Activated T-cell treated with anti-CD3 and anti-CD28 coated beads, Interleukin-2, amount 50 U/mL, for 24 hours (primary cell): ENCODE measurements at regions not wholly inside any gene's neighbourhood (a gene's known extent, or its start where the extent isn't known, plus 50 kb on each side); places are given as distances from the start of the nearest gene placed in this dataset.

Experiments used
- DNase-seq: peaks from one replicate; pipeline ENCODE4 v3.0.0-alpha.2; 2020
- H3K27ac Mint-ChIP-seq: 2 replicates; pipeline ENCODE4 v1.8.0; 2020; ENCODE audit warnings: mild to moderate bottlenecking, mixed read lengths
- H3K27me3 Mint-ChIP-seq: 2 replicates; pipeline ENCODE4 v1.8.0; 2020; ENCODE audit warnings: mixed read lengths
- H3K36me3 Mint-ChIP-seq: 2 replicates; pipeline ENCODE4 v1.8.0; 2020; ENCODE audit warnings: low read depth, mixed read lengths
- H3K4me1 Mint-ChIP-seq: 2 replicates; pipeline ENCODE4 v1.8.0; 2020; ENCODE audit warnings: low read depth, mixed read lengths
- H3K4me3 Mint-ChIP-seq: 2 replicates; pipeline ENCODE4 v1.8.0; 2020; ENCODE audit warnings: mild to moderate bottlenecking, moderate library complexity, mixed read lengths
- H3K9me3 Mint-ChIP-seq: 2 replicates; pipeline ENCODE4 v1.8.0; 2020; ENCODE audit warnings: mixed read lengths

DNA sequence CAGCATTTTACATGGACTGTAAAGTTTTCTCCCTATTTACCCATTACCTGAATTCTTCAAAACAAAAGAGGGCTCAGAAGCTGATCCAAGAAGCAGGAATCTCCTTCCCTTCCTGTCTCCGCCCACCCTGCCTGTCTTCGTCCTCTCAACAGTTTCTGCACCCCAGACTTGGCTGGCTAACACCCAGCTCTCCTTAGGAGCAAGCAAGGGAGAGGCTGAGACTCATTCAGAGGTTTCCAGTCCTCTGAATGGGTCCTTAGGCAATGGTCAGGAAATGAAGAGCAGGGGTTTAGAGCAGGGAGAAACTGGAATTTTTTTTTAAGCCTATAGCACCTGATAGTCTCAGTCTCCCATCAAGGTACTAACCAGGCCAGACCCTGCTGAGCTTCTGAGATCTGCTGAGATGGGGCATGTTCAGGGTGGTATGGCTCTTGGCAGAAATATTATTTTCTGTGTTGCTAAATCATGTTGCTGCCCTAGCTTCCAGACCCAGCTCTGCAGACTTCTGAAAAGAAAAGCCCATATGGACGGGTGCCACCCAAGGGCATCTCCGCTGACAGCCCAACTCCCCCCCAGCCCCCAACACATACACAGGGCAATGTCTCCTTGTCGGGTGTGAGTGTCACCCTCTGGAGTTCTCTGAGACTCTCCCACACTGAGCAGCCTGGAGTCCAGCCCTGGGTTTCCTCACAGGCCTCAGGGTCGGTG lies 74.6 kb upstream of the CD93 start:
- Mint-ChIP-seq H3K27me3 (no peaks in the 10 kb centered on the region), H3K4me3 (no peak overlapping the region), H3K27ac (no peak overlapping the region), H3K9me3 (no peaks in the 10 kb centered on the region), H3K4me1 (peaks cover 9% of the 10 kb centered on the region), H3K36me3 (no peaks in the 10 kb centered on the region)
- DNase-seq, result no peak

DNA sequence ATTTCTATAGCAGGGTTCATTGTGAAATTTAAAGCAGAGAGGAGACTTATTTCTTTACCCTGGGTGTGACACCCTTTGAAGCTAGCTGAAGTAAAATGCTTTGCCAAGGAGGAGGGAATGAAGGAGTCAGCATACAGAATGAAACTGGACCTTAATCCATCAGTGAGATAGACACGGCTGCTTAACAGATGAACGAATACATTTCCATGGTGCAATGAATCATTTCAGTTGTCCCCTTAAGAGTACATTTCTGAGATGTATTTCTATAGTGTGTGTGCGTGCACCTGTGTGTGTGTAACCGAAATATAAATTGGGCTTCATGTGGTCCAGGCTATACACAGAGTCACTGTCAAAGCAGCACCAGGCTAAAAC lies 73.8 kb upstream of the CD93 start:
- Mint-ChIP-seq H3K27ac (no peak overlapping the region), H3K9me3 (no peaks in the 10 kb centered on the region), H3K4me3 (no peak overlapping the region), H3K36me3 (no peaks in the 10 kb centered on the region), H3K4me1 (peaks cover 9% of the 10 kb centered on the region), H3K27me3 (no peaks in the 10 kb centered on the region)
- no peak for DNase-seq

DNA sequence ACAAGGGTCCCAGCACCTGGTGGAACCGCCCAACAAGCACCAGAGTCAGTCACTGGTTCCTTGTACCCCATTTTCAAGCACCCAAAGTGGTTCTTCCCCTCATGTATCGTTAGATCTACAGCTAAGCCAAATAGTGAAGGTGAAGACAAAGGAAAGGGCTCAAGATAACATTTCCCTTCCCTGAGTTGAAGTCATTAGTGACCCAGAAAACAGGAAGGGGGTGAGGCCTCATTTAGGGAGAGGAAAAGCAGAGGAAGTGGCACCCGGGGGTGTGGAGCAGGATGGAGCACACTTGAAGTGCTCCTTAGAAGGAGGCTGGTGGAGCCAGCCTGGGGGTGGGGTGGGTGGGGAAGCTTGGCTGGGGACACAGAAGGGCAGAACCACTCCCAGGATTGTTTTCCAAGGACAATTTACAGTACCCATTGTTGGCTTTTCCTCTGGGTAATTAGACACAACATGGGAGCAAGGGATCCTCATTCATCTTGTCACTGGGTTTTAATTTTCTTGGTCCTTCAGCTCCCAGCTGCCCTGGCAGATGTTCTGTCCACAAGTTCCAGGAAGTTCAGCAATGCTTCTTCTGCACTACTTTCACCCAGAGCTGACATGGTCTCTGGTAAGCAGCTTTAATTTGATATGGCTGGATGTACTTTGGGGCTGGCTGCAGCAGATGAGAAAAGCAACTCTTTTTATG lies 73.3 kb upstream of the CD93 start:
- no peak for DNase-seq
- Mint-ChIP-seq H3K27ac (no peak overlapping the region), H3K4me3 (no peak overlapping the region)

DNA sequence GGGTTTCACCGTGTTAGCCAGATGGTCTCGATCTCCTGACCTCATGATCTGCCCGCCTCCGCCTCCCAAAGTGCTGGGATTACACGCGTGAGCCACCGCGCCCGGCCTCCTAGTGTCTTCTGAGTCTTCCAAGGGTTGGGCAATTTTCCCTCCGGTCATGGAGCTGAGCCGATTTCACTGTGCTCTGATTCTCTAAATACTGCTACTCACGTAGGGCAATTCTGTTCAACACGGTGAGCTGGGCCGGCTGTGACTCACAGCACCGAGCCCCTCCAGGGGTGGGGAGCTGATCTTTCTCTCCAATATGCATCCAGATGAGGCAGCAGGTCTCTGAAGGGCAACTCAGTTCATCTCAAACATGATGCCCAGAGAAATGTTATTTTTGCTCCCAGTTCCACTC lies 71.6 kb upstream of the CD93 start:
- no peaks in the 10 kb centered on the region for H3K9me3 Mint-ChIP-seq
- H3K4me1 Mint-ChIP-seq, result peaks cover 9% of the 10 kb centered on the region
- H3K4me3 Mint-ChIP-seq, result no peak overlapping the region
- DNase-seq, result no peak
- H3K27ac Mint-ChIP-seq, result no peak overlapping the region
- H3K36me3 Mint-ChIP-seq, result no peaks in the 10 kb centered on the region
- H3K27me3 Mint-ChIP-seq, result no peaks in the 10 kb centered on the region

More for the DNA sequence above, 73.3 kb upstream of the CD93 start:
- Mint-ChIP-seq H3K9me3 (no peaks in the 10 kb centered on the region), H3K4me1 (peaks cover 9% of the 10 kb centered on the region), H3K36me3 (no peaks in the 10 kb centered on the region), H3K27me3 (no peaks in the 10 kb centered on the region)

DNA sequence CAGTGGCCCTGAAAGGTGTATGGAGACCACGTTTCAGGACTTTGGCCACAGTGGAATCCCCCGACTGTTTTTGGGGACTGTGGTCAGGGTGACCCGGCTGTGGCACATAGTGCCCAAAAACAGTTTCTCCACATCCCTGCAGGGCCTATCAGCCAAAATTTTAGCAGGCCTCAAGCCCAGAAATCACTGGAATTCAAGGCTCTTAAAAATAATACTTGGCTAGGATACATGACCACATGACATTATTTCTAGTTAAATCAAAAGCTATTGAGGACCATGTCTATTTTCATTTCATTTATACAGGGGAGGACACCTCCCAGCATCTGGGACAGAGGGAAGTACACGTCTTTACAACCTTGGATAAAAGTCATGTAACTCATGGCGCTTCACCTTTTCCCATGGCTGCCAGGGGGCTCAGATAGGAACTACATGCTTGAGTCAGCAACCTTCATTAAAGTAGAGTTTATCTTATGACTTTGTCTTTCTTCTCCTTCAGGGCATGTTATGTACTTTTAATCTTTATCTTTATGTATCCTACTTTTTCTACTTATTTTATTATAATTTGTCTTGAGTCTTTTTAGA lies 70.8 kb upstream of the CD93 start:
- Mint-ChIP-seq H3K36me3 (no peaks in the 10 kb centered on the region), H3K9me3 (no peaks in the 10 kb centered on the region), H3K27me3 (no peaks in the 10 kb centered on the region), H3K4me3 (no peak overlapping the region), H3K4me1 (peaks cover 9% of the 10 kb centered on the region), H3K27ac (no peak overlapping the region)
- DNase-seq, result no peak

DNA sequence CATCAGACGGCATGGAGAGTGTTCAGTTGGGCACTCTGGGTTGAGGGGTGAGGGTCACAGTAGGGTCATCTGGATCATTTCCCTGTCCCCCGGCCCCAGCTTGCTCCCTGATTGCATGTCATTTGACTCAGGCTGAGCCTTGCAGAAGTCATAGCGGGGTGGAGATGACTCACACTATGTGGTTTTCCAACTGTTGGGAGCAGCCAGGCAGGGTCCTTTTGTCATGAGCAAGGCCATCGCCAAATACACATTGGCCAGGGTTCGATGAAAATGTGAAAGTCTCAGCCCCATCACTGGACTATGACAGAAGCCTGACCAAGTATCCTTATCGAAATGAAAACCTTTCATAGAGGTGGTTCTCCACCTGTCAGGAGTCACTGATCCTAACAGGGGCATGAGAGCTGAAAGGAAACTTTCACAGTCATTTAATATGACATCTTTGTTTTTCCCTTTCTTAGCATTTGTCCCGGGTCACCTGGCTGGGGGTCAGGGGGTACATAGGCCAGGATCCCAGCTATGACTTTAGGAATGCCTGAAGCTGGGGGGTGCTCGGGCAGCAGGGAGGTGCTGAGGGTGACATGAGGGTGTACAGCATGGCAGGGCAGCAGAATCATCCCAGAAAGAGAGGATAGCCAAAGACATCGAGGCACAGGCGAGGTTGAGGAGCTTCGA lies 70.2 kb upstream of the CD93 start:
- Mint-ChIP-seq H3K9me3 (no peaks in the 10 kb centered on the region), H3K4me1 (peaks cover 9% of the 10 kb centered on the region), H3K27ac (no peak overlapping the region), H3K36me3 (no peaks in the 10 kb centered on the region), H3K27me3 (peaks cover 3% of the 10 kb centered on the region), H3K4me3 (no peak overlapping the region)
- DNase-seq, result no peak

DNA sequence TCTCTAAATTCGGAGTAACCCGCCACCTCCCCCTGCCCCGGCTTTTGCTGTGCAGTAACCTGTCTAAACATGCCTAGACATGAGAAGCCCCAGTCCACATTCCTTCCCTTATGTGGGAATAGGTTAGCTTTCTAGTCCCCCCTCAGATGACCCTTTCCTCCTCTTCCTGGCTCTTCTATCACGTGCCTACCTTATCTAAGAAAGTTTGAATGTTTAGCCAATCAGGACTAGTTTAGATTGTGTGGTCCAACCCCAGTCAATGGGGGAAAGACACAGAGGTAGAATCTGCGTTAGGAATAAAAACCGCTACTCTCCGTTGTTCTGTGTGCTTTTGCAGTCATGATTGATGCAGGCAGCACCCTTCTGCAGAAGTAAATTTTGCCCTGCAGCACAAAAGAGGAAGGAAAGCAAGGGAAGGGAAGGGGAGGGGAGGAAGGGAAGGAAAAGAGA lies 69.0 kb upstream of the CD93 start:
- no peaks in the 10 kb centered on the region for H3K9me3 Mint-ChIP-seq
- no peaks in the 10 kb centered on the region for H3K36me3 Mint-ChIP-seq
- no peak overlapping the region for H3K4me3 Mint-ChIP-seq
- no peak overlapping the region for H3K27ac Mint-ChIP-seq
- no peak for DNase-seq
- peaks cover 3% of the 10 kb centered on the region for H3K27me3 Mint-ChIP-seq
- H3K4me1 Mint-ChIP-seq, result peaks cover 7% of the 10 kb centered on the region

DNA sequence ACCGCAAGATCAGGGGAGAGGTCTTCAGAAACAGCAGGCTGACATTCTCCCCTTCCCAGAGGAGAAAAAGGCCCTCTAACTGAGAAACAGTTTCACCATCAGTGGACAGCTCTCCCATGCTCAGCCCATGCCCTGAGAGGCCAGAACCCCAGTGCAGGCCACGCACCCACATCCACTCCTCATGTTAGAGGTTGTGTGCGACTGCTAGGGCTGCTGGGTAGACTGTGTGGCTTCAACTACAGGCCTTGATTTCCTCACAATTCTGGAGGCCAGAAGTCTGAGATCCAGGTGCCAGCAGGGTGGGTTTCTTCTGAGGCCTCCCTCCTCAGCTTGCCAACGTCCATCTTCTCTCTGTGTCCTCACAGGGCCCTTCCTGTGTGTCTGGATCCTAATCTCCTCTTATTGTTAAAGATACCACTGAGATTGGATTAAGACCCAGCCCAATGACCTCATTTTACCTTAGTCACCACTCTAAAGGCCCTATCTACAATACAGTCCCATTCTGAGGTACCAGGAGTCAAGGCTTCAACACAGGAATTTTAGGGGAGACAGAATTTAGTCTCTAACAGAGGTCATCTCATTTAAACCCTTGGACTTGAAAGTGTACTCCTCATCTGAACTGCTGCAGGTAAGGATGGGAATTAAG lies 67.7 kb upstream of the CD93 start:
- Mint-ChIP-seq H3K4me3 (no peak overlapping the region), H3K27ac (no peak overlapping the region), H3K9me3 (no peaks in the 10 kb centered on the region), H3K4me1 (peaks cover under 1% of the 10 kb centered on the region), H3K36me3 (no peaks in the 10 kb centered on the region), H3K27me3 (peaks cover 3% of the 10 kb centered on the region)
- DNase-seq, result no peak

DNA sequence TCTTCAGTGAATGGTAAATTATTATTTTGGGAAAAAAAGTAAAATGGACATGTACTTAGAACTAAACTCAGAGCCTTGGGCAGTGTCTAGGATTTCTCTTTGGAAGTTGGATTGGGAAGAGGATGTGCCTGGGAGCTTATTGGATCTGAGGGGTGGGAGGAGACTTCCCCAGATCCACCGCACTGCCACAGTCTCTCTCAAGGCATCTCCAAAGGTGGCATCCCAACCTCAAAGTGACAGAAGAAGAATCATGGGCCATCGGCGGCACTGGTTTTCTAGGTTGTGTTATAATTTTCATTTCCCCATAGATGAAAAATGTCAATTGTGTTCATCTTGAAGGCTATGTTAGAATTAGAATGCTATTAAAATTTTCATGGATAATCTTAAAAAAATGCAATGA lies 66.8 kb upstream of the CD93 start:
- peaks cover 9% of the 10 kb centered on the region for H3K4me1 Mint-ChIP-seq
- H3K9me3 Mint-ChIP-seq, result no peaks in the 10 kb centered on the region
- peaks cover 3% of the 10 kb centered on the region for H3K27me3 Mint-ChIP-seq
- H3K27ac Mint-ChIP-seq, result no peak overlapping the region
- no peak for DNase-seq
- no peaks in the 10 kb centered on the region for H3K36me3 Mint-ChIP-seq
- H3K4me3 Mint-ChIP-seq, result no peak overlapping the region

DNA sequence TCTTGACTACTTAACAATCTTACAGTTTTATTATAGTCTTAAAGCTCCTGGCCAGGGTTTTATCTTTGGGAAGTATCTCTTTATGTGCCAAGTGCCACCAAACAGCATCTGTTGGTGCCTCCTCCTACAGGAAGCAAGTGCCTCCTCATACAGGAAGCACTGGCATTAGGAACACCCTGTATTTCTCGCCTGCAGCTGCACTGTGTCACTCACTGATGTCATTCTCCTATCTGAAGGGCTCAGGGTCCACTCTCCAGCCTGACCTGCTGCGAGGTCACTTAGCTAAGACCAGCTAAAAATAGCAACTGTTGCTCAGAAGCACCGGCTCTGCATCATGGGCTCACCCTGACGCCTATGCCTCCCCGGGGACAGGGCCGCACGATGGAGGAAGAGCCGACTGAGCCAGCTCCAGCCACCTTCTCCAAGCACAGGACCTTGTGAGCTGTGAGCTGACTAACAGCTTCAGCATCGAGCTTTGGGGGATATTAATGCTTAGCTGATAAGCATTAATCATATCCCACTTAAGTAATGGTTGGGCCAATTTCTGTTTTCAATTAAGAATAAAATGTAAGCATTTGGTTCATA lies 66.3 kb upstream of the CD93 start:
- Mint-ChIP-seq H3K4me1 (peaks cover 14% of the 10 kb centered on the region), H3K36me3 (no peaks in the 10 kb centered on the region), H3K4me3 (no peak overlapping the region), H3K27ac (no peak overlapping the region), H3K27me3 (peaks cover 3% of the 10 kb centered on the region), H3K9me3 (no peaks in the 10 kb centered on the region)
- no peak for DNase-seq

DNA sequence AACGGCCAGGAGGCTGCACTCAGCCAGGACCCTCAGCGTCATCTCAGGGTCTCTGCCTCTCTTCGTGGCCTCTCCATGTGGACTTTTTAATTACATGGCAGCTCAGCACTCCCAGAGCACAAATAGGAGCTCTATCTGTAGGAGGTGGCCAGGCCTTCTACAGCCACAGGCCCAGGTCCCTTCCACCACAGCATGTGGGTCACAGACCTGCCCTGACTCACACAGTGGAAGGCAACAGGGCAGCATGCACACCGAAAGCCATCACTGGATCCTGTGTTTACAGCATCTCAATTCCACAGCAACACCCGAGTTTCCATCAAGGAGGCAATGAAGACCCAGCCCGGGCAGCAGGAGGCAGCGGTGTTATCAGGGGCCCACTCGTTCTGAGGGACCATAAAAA lies 65.8 kb upstream of the CD93 start:
- Mint-ChIP-seq H3K4me3 (no peak overlapping the region), H3K4me1 (peaks cover 19% of the 10 kb centered on the region), H3K27me3 (peaks cover 3% of the 10 kb centered on the region), H3K27ac (no peak overlapping the region), H3K9me3 (no peaks in the 10 kb centered on the region), H3K36me3 (no peaks in the 10 kb centered on the region)
- no peak for DNase-seq

DNA sequence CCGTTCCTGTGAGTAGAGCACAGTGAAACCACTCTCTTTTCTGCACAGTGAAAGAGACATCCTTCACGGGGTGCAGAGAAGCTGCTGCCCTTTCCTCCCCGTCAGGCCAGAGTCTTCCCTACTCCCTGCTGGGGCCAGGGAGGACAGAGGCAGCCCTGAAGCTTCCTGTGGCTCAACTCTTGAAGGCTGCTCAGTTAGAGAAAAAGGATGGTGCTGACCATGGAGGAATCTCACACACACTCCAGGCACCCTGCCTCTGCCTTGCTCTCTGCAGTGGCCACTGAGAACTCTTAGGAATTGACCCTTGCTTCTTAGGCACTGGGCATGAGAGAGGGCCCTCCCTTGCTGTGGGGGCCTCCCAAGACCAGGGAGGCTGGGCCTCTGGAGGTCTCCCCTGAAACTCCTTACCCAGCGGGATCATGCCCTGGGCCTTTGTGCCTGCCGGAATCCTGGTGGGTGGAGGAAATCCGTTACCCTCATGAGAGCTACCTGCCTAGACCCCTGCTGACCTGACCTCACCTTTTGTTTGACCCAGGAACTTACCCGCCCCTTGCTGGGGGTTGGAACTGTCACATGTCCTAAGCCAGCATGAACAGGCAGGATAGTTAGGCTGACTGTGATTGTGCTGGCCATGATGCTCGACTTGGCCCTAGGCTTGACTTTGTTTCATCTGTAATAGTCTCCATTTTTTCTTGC lies 65.0 kb upstream of the CD93 start:
- Mint-ChIP-seq H3K27ac (no peak overlapping the region), H3K4me3 (no peak overlapping the region), H3K27me3 (peaks cover 3% of the 10 kb centered on the region), H3K9me3 (no peaks in the 10 kb centered on the region), H3K4me1 (peaks cover 21% of the 10 kb centered on the region), H3K36me3 (no peaks in the 10 kb centered on the region)
- DNase-seq, result no peak

DNA sequence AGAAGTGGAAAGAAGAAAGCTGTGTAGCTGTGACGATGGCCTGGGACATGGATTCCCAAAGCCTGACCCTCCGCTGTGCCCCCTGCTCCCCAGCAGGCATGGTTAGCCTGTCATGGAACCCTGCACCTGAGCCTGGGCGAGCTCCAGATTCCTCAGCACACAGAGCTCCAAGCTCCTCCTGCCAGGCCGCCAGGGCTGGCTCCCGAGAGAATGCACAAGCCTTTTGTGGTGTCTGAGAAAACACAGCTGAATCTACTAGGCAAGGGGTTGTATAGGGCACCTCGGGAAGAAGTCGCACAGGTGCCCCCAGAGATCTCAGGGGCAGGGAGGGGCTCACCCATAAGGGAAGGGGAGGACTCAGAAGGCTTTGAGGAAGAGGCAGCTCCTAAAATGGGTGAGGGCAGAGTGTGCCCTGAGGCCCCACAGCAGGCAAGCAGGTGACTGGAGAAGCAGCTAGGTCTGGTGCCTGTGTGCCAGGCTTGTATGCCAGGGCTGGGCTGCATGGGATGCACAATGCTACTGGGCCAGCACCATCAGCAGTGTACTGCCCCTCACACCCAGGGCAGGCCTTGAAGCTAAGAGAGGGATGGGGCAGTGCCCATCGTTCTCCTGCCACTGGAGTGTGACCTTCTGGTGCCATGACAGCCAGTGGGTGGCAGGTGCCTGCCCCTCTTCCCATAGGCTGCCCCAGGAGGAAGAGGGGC lies 64.3 kb upstream of the CD93 start:
- Mint-ChIP-seq H3K27ac (no peak overlapping the region), H3K27me3 (peaks cover 3% of the 10 kb centered on the region), H3K36me3 (no peaks in the 10 kb centered on the region), H3K4me3 (no peak overlapping the region), H3K9me3 (no peaks in the 10 kb centered on the region), H3K4me1 (peaks cover 21% of the 10 kb centered on the region)
- no peak for DNase-seq
